Activated T-helper 9 cell treated with anti-CD3 and anti-CD28 coated beads, Interleukin-2, amount 50 U/mL, for 16 hours (primary cell): ENCODE measurements at regions not wholly inside any gene's neighbourhood (a gene's known extent, or its start where the extent isn't known, plus 50 kb on each side); places are given as distances from the start of the nearest gene placed in this dataset.
"Not testable (repeated sequence)": the region's sequence is repeated elsewhere in the genome, so short reads cannot be mapped to it uniquely, and the experiment has no call there.

ENCODE experiments used
- DNase-seq: peaks from one replicate; pipeline ENCODE4 v3.0.0-alpha.2; 2020; ENCODE audit warnings: low read depth

DNA sequence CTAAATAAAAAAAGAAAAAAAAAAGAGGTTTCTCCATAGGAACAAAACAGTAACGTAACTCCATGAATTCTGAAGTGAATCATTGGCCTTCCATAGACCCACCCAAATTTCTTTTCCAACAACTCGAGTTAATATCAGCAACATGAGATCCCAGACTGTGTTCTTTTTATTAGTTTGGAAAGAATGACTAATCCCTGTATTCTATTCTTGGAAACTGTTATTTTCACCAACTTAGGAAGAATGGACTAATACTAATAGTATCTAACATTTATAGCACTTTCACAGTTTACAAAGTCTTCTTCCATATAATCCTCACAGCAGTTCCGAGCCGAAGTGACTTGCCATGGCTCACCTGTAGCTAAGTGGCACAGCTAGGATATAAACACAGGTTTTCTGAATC is 72.7 kb upstream of the SLC4A7 start:
- DNase-seq = no peak

DNA sequence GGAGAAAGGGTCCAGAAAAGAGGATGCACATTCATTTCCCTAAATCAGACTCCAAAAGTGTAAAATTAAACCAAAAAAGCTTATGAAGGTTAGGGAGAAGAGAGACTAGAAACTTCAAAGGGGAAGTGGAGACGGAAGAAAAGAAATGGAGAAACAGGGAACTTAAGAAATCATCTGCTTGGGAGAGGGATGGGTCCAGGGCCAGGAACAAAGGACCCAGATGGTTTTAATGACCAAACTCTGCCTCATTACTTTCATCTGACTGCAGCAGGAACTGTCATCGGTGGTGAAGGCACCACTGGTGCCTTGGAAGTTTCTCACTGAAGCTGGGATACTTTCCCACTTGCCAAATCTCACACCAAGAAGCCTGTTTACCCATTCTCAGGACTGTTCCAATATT is 70.5 kb upstream of the SLC4A7 start:
- no peak for DNase-seq

DNA sequence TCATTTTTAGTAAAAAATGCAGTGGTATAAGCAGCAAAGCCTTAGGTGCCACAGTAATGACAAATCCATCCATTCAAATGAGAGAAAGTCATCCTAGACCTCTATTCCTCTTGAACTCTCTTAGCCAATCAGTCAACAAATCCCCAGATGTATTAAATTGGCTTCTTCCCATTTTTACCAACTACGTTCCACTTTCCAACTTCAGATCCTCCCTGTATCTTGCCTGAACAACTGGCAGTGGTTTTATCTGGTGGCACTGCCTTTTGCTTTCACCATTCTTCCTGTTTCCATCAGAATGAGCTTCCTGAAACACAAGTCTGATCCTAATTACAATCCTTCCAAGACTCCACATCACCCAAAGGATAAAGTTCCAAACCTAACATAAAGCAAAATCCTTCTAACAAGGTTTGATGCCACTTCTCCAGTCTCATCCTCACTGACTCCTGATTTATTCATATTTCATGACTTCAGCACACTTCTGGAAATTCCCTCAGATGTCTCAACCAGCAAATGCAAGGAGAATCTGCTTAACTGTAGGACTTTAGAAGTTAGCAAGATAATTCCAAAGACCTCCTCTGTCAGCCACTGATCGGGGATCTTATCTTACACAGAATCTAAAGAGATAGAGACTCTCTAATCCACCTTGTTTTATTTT is 69.8 kb upstream of the SLC4A7 start:
- DNase-seq = no peak

DNA sequence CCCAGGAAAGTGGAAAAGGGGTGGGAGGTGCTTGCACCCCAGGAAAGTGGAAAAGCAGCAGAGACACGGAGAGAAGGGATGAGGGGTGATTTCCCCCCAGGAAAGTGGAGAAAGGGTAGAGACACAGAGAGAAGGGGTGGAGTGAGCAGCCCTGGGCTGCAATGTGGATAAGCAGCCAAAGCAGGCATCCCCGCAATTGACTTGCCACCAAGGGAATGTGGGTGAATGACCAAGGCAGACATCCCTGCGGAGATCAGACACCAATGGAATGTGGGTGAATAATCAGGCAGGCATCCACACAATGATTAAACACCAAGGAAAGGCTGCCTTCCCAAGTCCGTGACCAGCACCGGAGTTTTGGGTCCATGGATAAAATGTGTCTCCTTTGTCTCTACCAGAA is 68.5 kb upstream of the SLC4A7 start:
- DNase-seq = not testable (repeated sequence)

DNA sequence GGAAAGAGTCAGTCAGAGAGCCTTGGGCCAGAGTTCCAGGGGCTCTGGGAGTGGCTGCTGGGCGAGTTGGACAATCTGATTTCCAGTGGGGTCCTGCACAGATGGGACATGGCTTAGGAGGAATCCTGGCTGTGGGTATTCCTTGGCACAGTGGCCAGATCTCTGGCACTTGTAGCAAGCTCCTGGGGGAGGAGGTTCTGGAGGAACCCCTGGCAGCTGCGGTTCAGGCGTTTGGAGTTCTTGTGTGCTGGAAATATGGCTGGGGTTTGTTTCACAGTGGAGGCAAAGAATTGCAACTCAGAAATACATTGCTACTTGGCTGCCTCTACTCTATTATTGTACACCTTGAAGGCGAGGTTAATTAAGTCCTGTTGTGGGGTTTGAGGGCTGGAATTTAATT is 67.2 kb upstream of the SLC4A7 start:
- not testable (repeated sequence) for DNase-seq

DNA sequence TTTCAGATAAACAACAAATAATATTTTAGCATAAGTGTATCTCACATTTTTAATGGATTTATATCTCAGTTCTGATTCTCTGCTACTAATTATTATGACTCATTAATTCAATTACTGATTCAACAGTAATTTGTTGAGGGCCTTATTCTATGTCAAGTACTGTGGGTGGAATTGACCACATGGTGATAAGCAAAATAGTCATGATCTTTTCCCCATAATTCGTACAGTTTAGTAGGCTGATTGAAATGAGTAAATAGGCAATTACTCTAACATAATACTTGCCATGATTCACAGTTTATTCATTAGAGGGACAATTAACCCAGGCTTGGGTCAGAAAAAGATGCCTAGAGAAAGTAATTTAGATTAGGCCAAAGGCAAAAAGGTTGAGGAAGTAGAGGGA is 60.9 kb upstream of the SLC4A7 start:
- DNase-seq = no peak

DNA sequence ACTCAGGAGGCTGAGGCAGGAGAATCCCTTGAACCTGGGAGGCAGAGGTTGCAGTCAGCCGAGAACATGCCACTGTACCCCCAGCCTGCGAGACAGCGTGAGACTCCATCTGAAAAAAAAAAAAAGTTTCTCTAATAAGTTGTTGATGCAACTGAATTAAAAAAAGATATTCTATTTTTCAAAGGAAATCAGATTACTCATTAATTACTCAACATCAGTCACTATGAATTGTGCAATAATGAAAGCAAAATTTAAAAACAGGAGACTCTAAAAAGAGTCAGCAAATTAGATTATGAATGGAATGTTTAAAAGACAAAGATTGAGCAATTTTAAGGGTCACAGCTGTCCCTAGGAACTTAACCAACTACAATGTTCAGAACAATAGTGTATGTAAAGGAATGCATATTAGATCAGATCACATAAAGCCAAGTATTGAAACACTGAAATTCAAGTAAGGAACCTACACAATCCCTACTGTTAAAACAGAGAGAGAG is 60.2 kb upstream of the SLC4A7 start:
- no peak for DNase-seq

DNA sequence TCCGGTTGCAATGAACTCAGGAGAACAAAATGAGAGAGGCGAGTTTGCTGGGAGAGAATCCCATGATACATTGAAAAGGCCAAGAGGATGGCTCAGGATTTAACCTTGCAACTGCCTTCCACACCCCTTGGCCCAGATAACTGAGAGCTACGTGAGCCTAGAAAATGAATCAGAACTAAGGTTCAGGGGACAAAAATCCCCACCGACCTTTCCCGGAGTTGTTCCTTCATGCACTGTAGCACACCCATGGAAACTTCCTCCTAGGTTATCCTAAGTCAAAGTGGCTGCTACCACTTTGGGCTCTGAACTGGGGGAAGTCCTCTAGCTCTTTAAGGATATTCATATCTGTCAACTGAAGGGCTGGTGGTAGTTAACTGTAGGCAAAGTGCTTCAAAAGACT is 58.3 kb upstream of the SLC4A7 start:
- DNase-seq = no peak

DNA sequence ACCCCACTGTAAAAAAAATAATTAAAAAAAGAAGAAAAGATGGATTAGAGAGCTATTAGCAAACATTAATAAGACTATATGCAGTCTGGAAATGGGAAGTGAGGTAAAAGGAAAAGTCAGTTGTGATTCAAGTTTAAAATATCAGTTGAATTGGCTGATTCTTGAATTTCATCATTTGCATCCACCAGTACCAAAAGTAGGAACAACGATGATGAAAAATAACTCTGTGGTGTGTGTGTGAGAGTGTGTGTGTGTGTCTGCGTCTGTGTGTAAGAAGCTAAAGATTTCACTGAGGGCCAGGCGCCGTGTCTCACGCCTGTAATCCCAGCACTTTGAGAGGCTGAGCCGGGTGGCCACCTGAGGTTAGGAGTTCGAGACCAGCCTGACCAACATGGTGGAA is 56.0 kb upstream of the SLC4A7 start:
- no peak for DNase-seq

DNA sequence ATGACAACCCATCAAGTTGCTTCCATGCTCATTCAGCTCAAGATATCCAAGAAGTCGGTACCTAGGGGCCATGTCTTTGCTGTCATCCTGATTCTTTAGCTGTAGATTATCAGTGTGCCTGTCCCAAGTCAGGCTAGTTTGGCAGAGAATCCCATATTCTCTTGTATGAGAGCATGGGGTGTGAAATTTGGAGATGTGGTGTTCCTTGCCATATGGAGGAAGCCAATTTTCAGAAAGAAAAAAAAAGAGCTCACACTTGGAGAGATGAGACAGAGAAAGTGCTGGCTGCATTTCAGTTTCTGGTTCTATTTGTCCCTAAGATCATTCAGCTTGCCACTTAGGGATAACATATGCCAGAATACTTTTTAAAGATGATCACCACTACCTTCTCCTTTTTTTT is 52.3 kb upstream of the SLC4A7 start:
- DNase-seq = no peak

DNA sequence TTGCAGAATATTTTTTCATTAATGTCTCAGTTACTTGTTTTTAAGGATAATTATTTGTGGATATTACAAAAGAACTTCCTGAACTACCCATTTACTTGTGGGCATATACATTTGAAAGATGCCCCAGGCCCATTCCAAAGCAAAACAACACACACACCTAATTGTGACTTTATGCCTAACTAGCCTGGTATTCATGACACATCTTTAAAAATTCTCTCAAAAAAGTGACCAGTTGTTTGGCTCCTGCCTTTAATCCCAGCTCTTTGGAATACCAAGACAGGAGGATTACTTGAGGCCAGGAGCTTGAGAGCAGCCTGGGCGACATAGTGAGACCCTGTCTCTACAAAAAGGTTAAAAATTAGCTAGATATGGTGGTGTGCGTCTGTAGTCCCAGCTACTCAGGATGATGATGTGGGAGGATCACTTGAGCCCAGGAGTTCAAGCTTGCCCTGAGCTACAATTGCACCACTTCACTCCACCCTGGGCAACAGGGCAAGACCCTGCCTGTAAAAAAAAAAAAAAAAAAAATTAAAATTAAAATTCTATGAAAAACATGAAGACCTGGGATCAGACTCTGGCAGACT is 51.7 kb upstream of the SLC4A7 start:
- DNase-seq = no peak

DNA sequence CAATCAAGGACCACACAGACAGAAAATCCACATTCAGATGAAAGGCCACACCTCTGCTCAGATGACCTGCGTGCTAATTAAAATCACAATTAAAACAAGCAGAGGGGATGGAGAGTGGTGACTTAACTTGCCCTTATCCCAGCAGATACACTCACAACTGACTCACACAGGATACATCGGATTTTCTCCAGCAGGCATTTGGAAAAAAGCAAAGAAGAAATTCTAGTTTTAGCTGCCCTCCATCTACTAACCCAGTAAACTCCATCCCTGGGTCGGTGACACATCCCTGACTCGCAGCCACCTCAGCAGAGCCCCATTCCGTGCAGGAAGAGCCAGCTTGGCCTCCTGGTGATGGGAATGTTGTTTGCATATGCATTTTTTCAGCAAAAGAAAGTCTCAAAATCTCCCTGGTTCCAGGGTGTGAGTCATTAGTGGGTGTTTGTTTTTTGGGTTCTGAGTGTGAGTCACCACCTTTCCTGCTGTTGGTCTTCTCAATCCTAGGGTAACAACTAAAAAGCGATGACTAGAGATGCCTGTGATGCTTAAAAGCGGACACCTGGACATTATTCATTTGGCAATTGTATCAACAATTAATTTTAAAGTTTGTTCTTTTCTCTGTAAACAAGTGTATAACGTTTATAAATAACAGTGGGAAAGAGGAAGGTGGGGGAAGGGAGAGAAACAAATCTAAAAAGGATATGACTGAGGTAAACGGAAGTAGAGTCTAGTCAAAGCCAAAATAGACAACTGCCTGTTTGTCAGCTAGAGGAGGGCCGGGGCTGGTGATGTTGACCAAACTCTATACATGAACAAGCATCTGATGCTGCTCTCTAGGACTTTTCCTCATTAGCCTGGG is 49.8 kb upstream of the SLC4A7 start:
- DNase-seq = peak; percentile 10
